SH-SY5Y (cell line): ENCODE measurements at regions not wholly inside any gene's neighbourhood (a gene's known extent, or its start where the extent isn't known, plus 50 kb on each side); places are given as distances from the start of the nearest gene placed in this dataset.

Experiments used
- GATA2 ChIP-seq: IDR thresholded peaks from 2 replicates; pipeline ENCODE4 v1.6.1; 2011; ENCODE audit warnings: mild to moderate bottlenecking, low read depth, low read length
- GATA3 ChIP-seq: IDR thresholded peaks from 2 replicates; pipeline ENCODE4 v1.6.1; 2011; ENCODE audit warnings: low read depth, mild to moderate bottlenecking, low read length, moderate library complexity

DNA sequence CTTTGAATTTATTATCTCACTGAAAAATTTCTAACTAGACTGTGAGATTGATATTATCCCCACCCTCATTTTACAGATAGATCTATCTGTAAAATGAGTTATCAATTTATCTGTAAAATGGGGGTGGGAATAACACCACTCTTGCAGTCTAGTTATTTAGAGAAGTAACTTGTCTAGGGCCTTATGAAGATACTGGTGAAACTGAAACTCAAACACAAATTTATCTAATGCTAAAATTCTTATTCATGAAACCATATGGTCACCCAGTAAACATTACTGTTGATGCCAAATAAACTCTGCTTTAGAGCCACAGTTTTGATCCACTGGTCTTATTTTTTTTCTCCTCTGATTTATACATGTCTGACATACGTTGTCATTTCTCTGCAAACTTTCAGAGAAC, 52.1 kb upstream of the SMIM36 start:
- TF ChIP-seq GATA3 = no peak
- no peak for TF ChIP-seq GATA2
